ENCODE measurements at regions not wholly inside any gene's neighbourhood (a gene's known extent, or its start where the extent isn't known, plus 50 kb on each side); places are given as distances from the start of the nearest gene placed in this dataset.

- Histone ChIP-seq H3K36me3 (no peaks in the 10 kb centered on the region), H3K27ac (replicated peaks in 1 of 4) (no peak overlapping the region), H3K9me3 (peaks cover 0 to 9% (median 0%) of the 10 kb centered on the region in 4 donors), H3K27me3 (no peaks in the 10 kb centered on the region), H3K4me1 (no peaks in the 10 kb centered on the region), H3K4me3 (no peak overlapping the region)
- intact Hi-C loops (cut with DNase I) = no loop called here
- DNase-seq (ENCODE audit: extremely low spot score) = no peak
- TF ChIP-seq POLR2AphosphoS5 (IDR thresholded peaks at IDR 0.05) (no peak), POLR2A (IDR thresholded peaks at IDR 0.05; ENCODE audit: low read depth) (no peak), CTCF (IDR thresholded peaks at IDR 0.05) (no peak), EP300 (IDR thresholded peaks at IDR 0.05) (no peak)
- 56% methylated on average over 2 of the region's 2 CpGs for WGBS
Measured at GRCh38 chr7:109926738-109927137, 1164.2 kb upstream of the LRRN3 start.

- Histone ChIP-seq H3K27me3 (no peaks in the 10 kb centered on the region), H3K27ac (replicated peaks in 1 of 4) (no peak overlapping the region), H3K4me3 (no peak overlapping the region), H3K9me3 (no peaks in the 10 kb centered on the region), H3K4me1 (no peaks in the 10 kb centered on the region), H3K36me3 (no peaks in the 10 kb centered on the region)
- no peak for DNase-seq (ENCODE audit: extremely low spot score)
- intact Hi-C loops (cut with DNase I) = no loop called here
- TF ChIP-seq EP300 (IDR thresholded peaks at IDR 0.05) (no peak), POLR2AphosphoS5 (IDR thresholded peaks at IDR 0.05) (no peak), CTCF (IDR thresholded peaks at IDR 0.05) (no peak), POLR2A (IDR thresholded peaks at IDR 0.05; ENCODE audit: low read depth) (no peak)
- 57% methylated on average over 3 of the region's 3 CpGs for WGBS
Measured at GRCh38 chr7:109930049-109930448, 1160.9 kb upstream of the LRRN3 start.

- intact Hi-C loops (cut with DNase I) = no loop called here
- no peak for DNase-seq (ENCODE audit: extremely low spot score)
- H3K4me3 ChIP-seq = no peak overlapping the region
- H3K9me3 ChIP-seq = peaks cover 0 to 5% (median 0%) of the 10 kb centered on the region in 4 donors
- H3K27me3 ChIP-seq = no peaks in the 10 kb centered on the region
- 49% methylated on average over 2 of the region's 2 CpGs for WGBS
- no peaks in the 10 kb centered on the region for H3K36me3 ChIP-seq
- TF ChIP-seq CTCF (IDR thresholded peaks at IDR 0.05) (no peak), EP300 (IDR thresholded peaks at IDR 0.05) (no peak), POLR2A (IDR thresholded peaks at IDR 0.05; ENCODE audit: low read depth) (no peak), POLR2AphosphoS5 (IDR thresholded peaks at IDR 0.05) (no peak)
- H3K27ac ChIP-seq (replicated peaks in 1 of 4) = no peak overlapping the region
- no peaks in the 10 kb centered on the region for H3K4me1 ChIP-seq
Measured at GRCh38 chr7:109939207-109939606, 1151.7 kb upstream of the LRRN3 start.

GRCh38 chr7:109945820-109946518 lies 1145.0 kb upstream of the LRRN3 start:
- WGBS = 82% methylated on average over 4 of the region's 4 CpGs
- intact Hi-C loops (cut with DNase I) = no loop called here
- H3K4me1 ChIP-seq = no peaks in the 10 kb centered on the region

More at GRCh38 chr7:109945820-109946518, 1145.0 kb upstream of the LRRN3 start:
- H3K27me3 ChIP-seq = no peaks in the 10 kb centered on the region
- DNase-seq (ENCODE audit: extremely low spot score) = no peak
- H3K9me3 ChIP-seq = no peaks in the 10 kb centered on the region
- no peaks in the 10 kb centered on the region for H3K36me3 ChIP-seq
- no peak for TF ChIP-seq EP300 (IDR thresholded peaks at IDR 0.05)
- no peak for TF ChIP-seq POLR2A (IDR thresholded peaks at IDR 0.05; ENCODE audit: low read depth)
- TF ChIP-seq CTCF (IDR thresholded peaks at IDR 0.05) = no peak
- no peak for TF ChIP-seq POLR2AphosphoS5 (IDR thresholded peaks at IDR 0.05)
- H3K27ac ChIP-seq (replicated peaks in 1 of 4) = no peak overlapping the region
- H3K4me3 ChIP-seq = no peak overlapping the region

All from esophagus muscularis mucosa (tissue), 4 donors.